ENCODE measurements at regions not wholly inside any gene's neighbourhood (a gene's known extent, or its start where the extent isn't known, plus 50 kb on each side); places are given as distances from the start of the nearest gene placed in this dataset.
"Not testable (repeated sequence)": the region's sequence is repeated elsewhere in the genome, so short reads cannot be mapped to it uniquely, and the experiment has no call there.

GRCh38 chr12:73632191-73632590, 905.4 kb upstream of the ATXN7L3B start:
- H3K27ac ChIP-seq: no peak overlapping the region
- no peak for DNase-seq
- no peaks in the 10 kb centered on the region for H3K27me3 ChIP-seq (ENCODE audit: insufficient read depth, low read depth, severe bottlenecking)
- no peak overlapping the region for H3K4me3 ChIP-seq (ENCODE audit: low read depth, low read length)
- TF ChIP-seq CTCF (IDR thresholded peaks at IDR 0.05; ENCODE audit: low read depth, low read length): no peak
- no peaks in the 10 kb centered on the region for H3K9me3 ChIP-seq (ENCODE audit: severe bottlenecking)
- H3K36me3 ChIP-seq: no peaks in the 10 kb centered on the region

- Histone ChIP-seq H3K27me3 (ENCODE audit: insufficient read depth, low read depth, severe bottlenecking) (no peaks in the 10 kb centered on the region), H3K9me3 (ENCODE audit: severe bottlenecking) (no peaks in the 10 kb centered on the region), H3K27ac (no peak overlapping the region), H3K36me3 (no peaks in the 10 kb centered on the region), H3K4me3 (ENCODE audit: low read depth, low read length) (no peak overlapping the region)
- DNase-seq: no peak
- TF ChIP-seq CTCF (IDR thresholded peaks at IDR 0.05; ENCODE audit: low read depth, low read length): no peak
Observed at GRCh38 chr12:73632661-73633060, 905.0 kb upstream of the ATXN7L3B start.

GRCh38 chr12:73639397-73639796, 898.2 kb upstream of the ATXN7L3B start:
- H3K4me3 ChIP-seq (ENCODE audit: low read depth, low read length); DNase-seq; H3K9me3 ChIP-seq (ENCODE audit: severe bottlenecking); H3K27me3 ChIP-seq (ENCODE audit: insufficient read depth, low read depth, severe bottlenecking); H3K36me3 ChIP-seq; H3K27ac ChIP-seq: not testable (repeated sequence)

- H3K36me3 ChIP-seq: no peaks in the 10 kb centered on the region
- H3K27me3 ChIP-seq (ENCODE audit: insufficient read depth, low read depth, severe bottlenecking): no peaks in the 10 kb centered on the region
- DNase-seq: no peak
- no peak for TF ChIP-seq CTCF (IDR thresholded peaks at IDR 0.05; ENCODE audit: low read depth, low read length)
- H3K9me3 ChIP-seq (ENCODE audit: severe bottlenecking): peaks cover 5% of the 10 kb centered on the region
- no peak overlapping the region for H3K27ac ChIP-seq
- no peak overlapping the region for H3K4me3 ChIP-seq (ENCODE audit: low read depth, low read length)
Observed at GRCh38 chr12:73656375-73656774, 881.3 kb upstream of the ATXN7L3B start.

- no peak for DNase-seq
- Histone ChIP-seq H3K27ac (no peak overlapping the region), H3K9me3 (ENCODE audit: severe bottlenecking) (no peaks in the 10 kb centered on the region), H3K36me3 (no peaks in the 10 kb centered on the region), H3K4me3 (ENCODE audit: low read depth, low read length) (no peak overlapping the region), H3K27me3 (ENCODE audit: insufficient read depth, low read depth, severe bottlenecking) (no peaks in the 10 kb centered on the region)
- no peak for TF ChIP-seq CTCF (IDR thresholded peaks at IDR 0.05; ENCODE audit: low read depth, low read length)
Observed at GRCh38 chr12:73659802-73660201, 877.8 kb upstream of the ATXN7L3B start.

- DNase-seq: no peak
- no peaks in the 10 kb centered on the region for H3K36me3 ChIP-seq
Observed at GRCh38 chr12:73665193-73665592, 872.4 kb upstream of the ATXN7L3B start.

GRCh38 chr12:73671550-73671949, 866.1 kb upstream of the ATXN7L3B start:
- H3K27me3 ChIP-seq (ENCODE audit: insufficient read depth, low read depth, severe bottlenecking); H3K9me3 ChIP-seq (ENCODE audit: severe bottlenecking); DNase-seq; H3K27ac ChIP-seq; H3K36me3 ChIP-seq; H3K4me3 ChIP-seq (ENCODE audit: low read depth, low read length): not testable (repeated sequence)

More at GRCh38 chr12:73665193-73665592, 872.4 kb upstream of the ATXN7L3B start:
- H3K9me3 ChIP-seq (ENCODE audit: severe bottlenecking): no peaks in the 10 kb centered on the region
- no peaks in the 10 kb centered on the region for H3K27me3 ChIP-seq (ENCODE audit: insufficient read depth, low read depth, severe bottlenecking)
- H3K4me3 ChIP-seq (ENCODE audit: low read depth, low read length): no peak overlapping the region
- no peak overlapping the region for H3K27ac ChIP-seq
- TF ChIP-seq CTCF (IDR thresholded peaks at IDR 0.05; ENCODE audit: low read depth, low read length): no peak

Measured in WERI-Rb-1 (cell line).